ENCODE measurements at regions not wholly inside any gene's neighbourhood (a gene's known extent, or its start where the extent isn't known, plus 50 kb on each side); places are given as distances from the start of the nearest gene placed in this dataset.

DNA sequence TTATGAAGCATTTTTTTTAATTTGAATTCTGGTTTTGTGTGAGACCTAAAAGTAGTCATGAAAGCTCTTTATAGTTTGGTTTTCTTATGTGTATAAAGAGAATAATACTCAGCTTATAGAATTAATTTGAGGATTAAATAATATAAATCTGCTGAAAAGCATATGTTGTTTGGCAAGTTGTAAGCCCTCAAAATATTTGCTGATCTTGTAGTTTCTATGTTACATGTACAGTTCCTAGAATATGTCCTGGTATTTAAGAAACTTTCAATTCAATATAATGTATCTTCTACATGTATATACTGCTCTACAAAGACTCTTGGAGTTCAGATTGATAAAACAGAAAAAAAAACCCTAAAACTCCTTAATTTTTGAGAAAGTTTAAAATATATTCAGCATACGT is 605.5 kb upstream of the FAM98A start:
- H3K27ac Mint-ChIP-seq: no peak overlapping the region
- intact Hi-C loops (cut with micrococcal nuclease): no loop called here
- H3K4me1 Mint-ChIP-seq: no peaks in the 10 kb centered on the region
- POLR2A ChIA-PET: no interaction called here
- H3K9me3 Mint-ChIP-seq: peaks cover 12% of the 10 kb centered on the region
- no peaks in the 10 kb centered on the region for H3K36me3 Mint-ChIP-seq (ENCODE audit: low read depth)
- H3K27me3 Mint-ChIP-seq: no peaks in the 10 kb centered on the region
- ATAC-seq (ENCODE audit: low read depth) (no peak), DNase-seq (no peak)
- CTCF ChIA-PET: no interaction called here
- no peak for TF ChIP-seq CTCF (IDR thresholded peaks at IDR 0.05)
- H3K4me3 Mint-ChIP-seq: no peak overlapping the region

GRCh38 chr2:34201099-34201498 is 602.0 kb upstream of the FAM98A start:
- POLR2A ChIA-PET: no interaction called here
- no peaks in the 10 kb centered on the region for H3K27me3 Mint-ChIP-seq
- intact Hi-C loops (cut with micrococcal nuclease): no loop called here

GRCh38 chr2:34199971-34200370 is 600.9 kb upstream of the FAM98A start:
- DNase-seq (no peak), ATAC-seq (ENCODE audit: low read depth) (no peak)
- CTCF ChIA-PET: no interaction called here
- no peak overlapping the region for H3K4me3 Mint-ChIP-seq
- H3K27ac Mint-ChIP-seq: no peak overlapping the region
- no peaks in the 10 kb centered on the region for H3K27me3 Mint-ChIP-seq
- POLR2A ChIA-PET: no interaction called here
- no peaks in the 10 kb centered on the region for H3K36me3 Mint-ChIP-seq (ENCODE audit: low read depth)
- H3K4me1 Mint-ChIP-seq: no peaks in the 10 kb centered on the region
- intact Hi-C loops (cut with micrococcal nuclease): no loop called here
- H3K9me3 Mint-ChIP-seq: peaks cover 3% of the 10 kb centered on the region
- no peak for TF ChIP-seq CTCF (IDR thresholded peaks at IDR 0.05)

More at GRCh38 chr2:34201099-34201498, 602.0 kb upstream of the FAM98A start:
- H3K4me1 Mint-ChIP-seq: no peaks in the 10 kb centered on the region
- no peak overlapping the region for H3K4me3 Mint-ChIP-seq
- no peak overlapping the region for H3K27ac Mint-ChIP-seq
- ATAC-seq (ENCODE audit: low read depth) (no peak), DNase-seq (no peak)
- TF ChIP-seq CTCF (IDR thresholded peaks at IDR 0.05): no peak
- H3K36me3 Mint-ChIP-seq (ENCODE audit: low read depth): no peaks in the 10 kb centered on the region
- CTCF ChIA-PET: no interaction called here
- H3K9me3 Mint-ChIP-seq: peaks cover 3% of the 10 kb centered on the region

DNA sequence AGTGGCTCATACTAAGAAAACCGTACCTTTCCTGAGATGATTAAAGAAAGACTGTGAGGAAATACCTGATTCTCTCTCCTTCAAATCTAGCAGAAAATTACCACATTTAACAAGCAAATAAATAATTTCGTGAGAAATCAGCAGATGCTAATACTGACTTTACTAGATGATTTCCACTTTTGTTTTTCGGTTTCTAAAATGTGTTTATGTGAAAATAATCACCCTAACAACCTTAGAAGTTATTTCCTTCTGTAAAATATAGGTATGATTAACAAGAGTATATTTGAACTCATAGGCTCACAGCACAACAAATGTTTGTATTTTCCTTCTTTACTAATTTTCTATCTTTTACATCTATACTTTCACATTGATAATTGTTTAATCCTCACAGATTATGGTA is 594.1 kb upstream of the FAM98A start:
- no peaks in the 10 kb centered on the region for H3K27me3 Mint-ChIP-seq
- intact Hi-C loops (cut with micrococcal nuclease): no loop called here
- ChIA-PET POLR2A (no interaction called here), CTCF (no interaction called here)
- peaks cover 3% of the 10 kb centered on the region for H3K9me3 Mint-ChIP-seq
- TF ChIP-seq CTCF (IDR thresholded peaks at IDR 0.05): no peak
- H3K36me3 Mint-ChIP-seq (ENCODE audit: low read depth): no peaks in the 10 kb centered on the region
- no peak overlapping the region for H3K27ac Mint-ChIP-seq
- no peak overlapping the region for H3K4me3 Mint-ChIP-seq
- H3K4me1 Mint-ChIP-seq: no peaks in the 10 kb centered on the region
- no peak for ATAC-seq (ENCODE audit: low read depth)
- DNase-seq: no peak

DNA sequence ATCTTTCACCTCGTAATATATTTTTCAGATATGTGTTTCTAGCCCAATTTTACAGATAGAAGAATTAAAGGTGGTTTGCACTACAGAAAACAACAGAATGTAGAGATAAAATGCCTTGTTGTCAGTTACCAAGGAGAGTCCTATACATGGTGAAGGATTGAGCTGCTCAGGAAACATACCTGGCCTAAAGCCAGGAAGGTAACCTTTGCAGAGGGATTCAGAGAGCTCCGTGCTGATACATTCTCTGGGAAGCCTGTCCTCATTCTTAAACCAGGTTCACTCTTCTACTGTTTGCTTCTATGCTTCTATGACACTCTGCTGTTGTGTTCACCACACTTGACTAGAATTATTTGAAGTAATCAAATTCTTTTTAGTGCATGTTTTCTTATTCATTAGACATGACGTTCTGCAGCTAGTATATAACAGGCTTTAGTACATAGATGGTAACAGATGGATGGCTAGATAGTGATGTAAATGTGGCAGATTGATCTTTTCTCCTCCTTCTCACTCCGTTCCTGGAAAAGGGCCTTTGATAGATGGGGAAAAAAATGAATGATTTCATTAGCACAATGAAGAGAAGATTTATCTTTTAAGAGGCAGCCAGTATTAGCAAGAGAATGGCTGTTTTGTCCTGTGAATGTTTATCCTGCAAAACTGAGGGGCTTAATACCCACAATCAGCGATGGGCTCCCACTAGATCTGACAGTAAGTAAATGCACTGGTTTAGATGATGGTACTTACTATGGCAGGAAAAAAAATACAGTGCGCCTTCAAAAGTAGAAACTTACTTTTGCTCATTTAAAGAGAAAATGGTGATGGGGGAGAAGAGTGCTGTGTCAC is 589.6 kb upstream of the FAM98A start:
- Mint-ChIP-seq H3K4me3 (no peak overlapping the region), H3K4me1 (no peaks in the 10 kb centered on the region), H3K27ac (no peak overlapping the region), H3K27me3 (no peaks in the 10 kb centered on the region), H3K9me3 (peaks cover 2% of the 10 kb centered on the region), H3K36me3 (ENCODE audit: low read depth) (no peaks in the 10 kb centered on the region)
- intact Hi-C loops (cut with micrococcal nuclease): no loop called here
- no peak for TF ChIP-seq CTCF (IDR thresholded peaks at IDR 0.05)
- POLR2A ChIA-PET: no interaction called here
- ATAC-seq (ENCODE audit: low read depth) (no peak), DNase-seq (no peak)
- CTCF ChIA-PET: no interaction called here

All from activated B cell treated with CpG ODN at 0.5 μM for 24 hours (primary cell).